RWPE1 (cell line): ENCODE measurements at regions not wholly inside any gene's neighbourhood (a gene's known extent, or its start where the extent isn't known, plus 50 kb on each side); places are given as distances from the start of the nearest gene placed in this dataset.

Experiments used
- CTCF ChIA-PET: fragments of 350-600 bp; sonication (Branson Sonifier 250); formaldehyde crosslinking; extraction: SDS; loops from one replicate; lab custom pipeline; 2021; lab: Yijun Ruan, JAX
- POLR2A ChIA-PET: fragments of 400-600 bp; formaldehyde crosslinking; extraction: SDS; loops from one replicate; lab custom pipeline; 2020; ENCODE audit warnings: antibody characterized with exemption; ENCODE audit not compliant: low non-redundant PET; lab: Yijun Ruan, JAX
- DNase-seq: peaks from one replicate; pipeline ENCODE4 v3.0.0; 2012; ENCODE audit warnings: low spot score
- H3K27ac ChIP-seq: fragments of 450-650 bp; 2 replicates; pipeline ENCODE4 v1.5.1; 2017
- TF ChIP-seq, protein P1 (sequence below): fragments of 450-650 bp; conservative IDR thresholded peaks from 2 replicates; pipeline ENCODE4 v1.5.1; 2017; ENCODE audit warnings: low read depth, mild to moderate bottlenecking

DNA sequence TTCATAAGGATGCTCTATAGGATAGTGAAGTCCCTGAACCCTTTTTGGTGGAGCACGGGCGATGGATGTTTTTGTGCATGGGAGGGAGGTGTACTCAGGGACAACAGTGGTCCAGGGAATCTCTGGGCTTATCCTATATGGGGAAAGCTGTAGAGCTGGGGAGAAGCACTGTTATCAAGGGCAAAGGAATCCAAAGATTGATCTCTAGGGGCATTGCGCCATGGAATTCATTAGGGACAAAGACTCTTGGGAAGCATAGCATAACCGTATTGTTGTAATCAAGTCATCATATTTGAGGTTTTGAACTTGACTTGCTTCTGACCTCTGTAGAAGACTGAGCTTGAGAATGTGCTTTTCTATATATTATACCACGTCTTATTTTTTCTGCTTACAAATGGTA is 172.9 kb upstream of the ZFHX3 start:
- CTCF ChIA-PET = interaction anchor here (0.7 kb wide), 1 partner anchor 9 kb away, joined by 4 read pairs; no protein-coding TSS in a partner anchor
- POLR2A ChIA-PET = no interaction called here
- no peak for DNase-seq
- TF ChIP-seq, protein P1, sequence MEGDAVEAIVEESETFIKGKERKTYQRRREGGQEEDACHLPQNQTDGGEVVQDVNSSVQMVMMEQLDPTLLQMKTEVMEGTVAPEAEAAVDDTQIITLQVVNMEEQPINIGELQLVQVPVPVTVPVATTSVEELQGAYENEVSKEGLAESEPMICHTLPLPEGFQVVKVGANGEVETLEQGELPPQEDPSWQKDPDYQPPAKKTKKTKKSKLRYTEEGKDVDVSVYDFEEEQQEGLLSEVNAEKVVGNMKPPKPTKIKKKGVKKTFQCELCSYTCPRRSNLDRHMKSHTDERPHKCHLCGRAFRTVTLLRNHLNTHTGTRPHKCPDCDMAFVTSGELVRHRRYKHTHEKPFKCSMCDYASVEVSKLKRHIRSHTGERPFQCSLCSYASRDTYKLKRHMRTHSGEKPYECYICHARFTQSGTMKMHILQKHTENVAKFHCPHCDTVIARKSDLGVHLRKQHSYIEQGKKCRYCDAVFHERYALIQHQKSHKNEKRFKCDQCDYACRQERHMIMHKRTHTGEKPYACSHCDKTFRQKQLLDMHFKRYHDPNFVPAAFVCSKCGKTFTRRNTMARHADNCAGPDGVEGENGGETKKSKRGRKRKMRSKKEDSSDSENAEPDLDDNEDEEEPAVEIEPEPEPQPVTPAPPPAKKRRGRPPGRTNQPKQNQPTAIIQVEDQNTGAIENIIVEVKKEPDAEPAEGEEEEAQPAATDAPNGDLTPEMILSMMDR = no peak
- H3K27ac ChIP-seq = no peak overlapping the region

DNA sequence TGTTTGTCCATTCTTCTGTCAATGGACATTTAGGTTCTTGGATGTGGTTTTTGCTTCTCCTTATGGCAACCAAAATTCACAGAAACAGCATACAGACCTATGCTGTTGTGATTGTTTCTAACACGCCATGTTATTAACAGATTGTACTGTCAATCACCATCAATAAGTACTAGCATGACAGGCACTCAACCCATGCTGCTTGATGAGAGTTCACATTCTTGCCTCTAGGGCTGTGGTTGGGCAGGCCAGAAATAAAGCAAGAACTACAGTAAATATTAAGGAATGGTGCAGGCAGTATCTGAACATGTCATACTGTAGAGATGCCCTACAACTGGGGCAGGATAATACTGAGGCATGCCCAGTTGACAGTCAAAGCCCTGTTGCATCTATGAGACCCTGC is 171.2 kb upstream of the ZFHX3 start:
- no peak for DNase-seq
- TF ChIP-seq, protein P1 = no peak
- POLR2A ChIA-PET = no interaction called here
- no peak overlapping the region for H3K27ac ChIP-seq
- CTCF ChIA-PET = no interaction called here

DNA sequence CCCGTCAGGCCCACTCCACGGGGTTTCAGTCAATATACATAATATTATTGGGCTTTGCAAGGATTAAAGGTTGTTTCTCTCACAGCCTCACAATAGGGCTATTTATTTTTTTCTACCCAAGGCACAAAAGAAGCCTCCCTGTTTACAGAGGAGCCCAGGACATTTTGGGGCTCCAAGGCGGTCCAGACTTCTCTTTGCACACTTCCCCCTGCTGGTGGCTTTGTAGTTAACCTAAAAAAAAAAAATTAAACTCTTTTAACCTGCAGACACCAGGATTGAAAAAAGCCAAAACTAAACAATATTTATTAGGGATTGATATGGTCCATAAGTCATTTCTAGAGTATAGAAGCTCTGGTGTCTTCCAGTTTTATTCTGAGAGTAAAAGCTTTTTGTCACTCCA is 169.7 kb upstream of the ZFHX3 start:
- TF ChIP-seq, protein P1 = no peak
- DNase-seq = no peak
- POLR2A ChIA-PET = no interaction called here
- no peak overlapping the region for H3K27ac ChIP-seq
- CTCF ChIA-PET = interaction anchor here (0.6 to 0.7 kb wide), 4 partner anchors 22 to 449 kb away, joined by 3 to 5 read pairs (median 4); no protein-coding TSS in a partner anchor

DNA sequence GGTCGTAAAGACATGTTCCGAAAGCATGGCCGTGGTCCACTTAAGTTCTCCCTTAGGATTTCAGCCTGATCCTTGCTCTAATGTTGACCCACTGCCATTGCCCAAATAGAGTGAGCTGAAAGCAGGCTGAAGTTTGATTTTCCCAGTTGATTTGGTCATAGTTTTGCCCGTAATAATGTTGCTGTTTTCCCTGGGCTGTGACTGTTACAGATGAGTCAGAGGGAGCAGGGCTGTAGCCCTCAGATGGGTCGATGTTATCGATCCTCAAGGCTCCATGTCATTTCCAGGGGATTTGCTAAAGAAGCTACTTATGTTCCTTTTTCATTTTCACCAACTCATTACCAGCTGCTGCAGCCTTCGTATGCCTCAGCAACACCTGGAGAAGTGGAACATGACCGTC is 169.0 kb upstream of the ZFHX3 start:
- no peak for DNase-seq
- TF ChIP-seq, protein P1 = no peak
- H3K27ac ChIP-seq = no peak overlapping the region
- ChIA-PET CTCF (no interaction called here), POLR2A (no interaction called here)

DNA sequence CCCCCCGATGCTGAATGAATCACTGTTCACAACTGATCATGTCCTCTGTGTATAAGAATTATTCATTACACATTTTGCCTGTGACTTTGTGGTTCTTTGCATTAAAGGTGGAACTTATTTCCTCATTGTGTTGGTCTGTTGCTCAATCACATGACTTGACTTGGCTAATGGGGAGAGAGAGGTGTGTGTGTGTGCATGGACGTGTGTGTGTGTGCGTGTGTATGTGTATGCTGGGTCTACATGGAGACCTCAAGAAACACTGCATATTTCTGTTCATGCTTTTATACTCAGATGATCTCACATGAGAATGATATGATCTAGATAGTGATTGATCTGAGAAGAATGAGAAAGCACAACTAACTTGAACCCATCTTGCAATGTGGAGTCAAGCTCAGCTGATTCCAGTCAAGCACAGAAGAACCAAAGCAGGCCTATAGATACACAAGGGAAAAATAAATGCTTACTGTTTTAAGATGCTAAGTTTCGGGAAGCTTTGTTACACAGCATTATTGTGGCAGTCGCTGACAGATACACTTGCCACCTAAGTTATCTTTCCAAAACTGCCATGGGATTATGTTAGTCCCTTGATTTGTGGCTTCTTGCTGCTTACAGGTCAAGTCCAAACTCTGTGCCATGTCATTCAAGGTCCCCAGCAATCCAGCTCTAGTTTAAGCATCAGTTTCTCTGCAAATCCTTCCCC is 167.9 kb upstream of the ZFHX3 start:
- ChIA-PET POLR2A (no interaction called here), CTCF (interaction anchor here (0.6 kb wide), 2 partner anchors 12 to 60 kb away, joined by 3 to 8 read pairs; no protein-coding TSS in a partner anchor)
- no peak for DNase-seq
- TF ChIP-seq, protein P1 = no peak
- no peak overlapping the region for H3K27ac ChIP-seq

DNA sequence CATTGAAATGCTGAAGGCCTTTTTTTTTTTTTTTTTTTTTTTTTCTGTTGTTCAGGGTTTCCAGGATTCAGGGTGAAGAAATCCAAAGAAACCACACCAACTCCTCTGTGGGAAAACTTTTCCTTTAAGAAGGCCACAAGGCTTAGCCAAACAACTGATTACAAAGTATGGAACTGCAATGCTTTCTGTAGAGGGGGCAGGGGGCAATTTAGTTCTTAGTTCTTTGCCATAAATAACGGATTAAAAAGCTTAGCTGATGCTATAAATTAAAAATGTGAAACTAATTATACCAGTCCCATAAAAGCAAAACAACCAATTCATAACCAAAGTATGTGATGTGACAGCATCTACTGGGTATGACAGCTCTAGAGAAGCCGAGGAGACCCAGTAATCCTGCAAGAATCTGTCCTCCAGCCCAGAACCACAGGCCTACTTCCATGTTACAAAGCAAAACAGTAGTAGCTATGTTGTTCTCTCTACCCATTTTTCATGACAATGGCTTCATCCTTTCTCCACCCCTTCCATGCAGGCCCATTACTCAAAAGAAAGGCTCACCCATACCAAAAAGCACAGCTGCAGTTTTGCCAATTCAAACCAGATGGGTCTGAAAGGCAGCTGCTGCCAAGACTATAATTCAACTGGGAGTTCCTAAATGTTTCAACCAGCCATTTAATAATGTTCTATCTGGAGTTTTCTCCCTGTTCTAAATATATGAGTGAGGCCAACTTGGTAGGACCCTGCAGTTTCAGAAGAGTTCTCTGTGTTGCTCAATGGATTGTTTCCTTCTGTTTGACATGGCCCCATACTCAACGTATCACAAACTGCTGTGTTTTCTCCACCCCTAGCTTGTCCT is 167.1 kb upstream of the ZFHX3 start:
- no peak for DNase-seq
- TF ChIP-seq, protein P1 = no peak
- H3K27ac ChIP-seq = no peak overlapping the region
- CTCF ChIA-PET = interaction anchor here (0.7 to 0.9 kb wide), 2 partner anchors 30 to 296 kb away, joined by 3 read pairs; no protein-coding TSS in a partner anchor
- POLR2A ChIA-PET = no interaction called here
